SW480 (cell line): ENCODE measurements at regions not wholly inside any gene's neighbourhood (a gene's known extent, or its start where the extent isn't known, plus 50 kb on each side); places are given as distances from the start of the nearest gene placed in this dataset.
"Not testable (repeated sequence)": the region's sequence is repeated elsewhere in the genome, so short reads cannot be mapped to it uniquely, and the experiment has no call there.

ENCODE experiments used
- DNase-seq: peaks from one replicate; pipeline ENCODE4 v3.0.0-alpha.2; 2016; ENCODE audit warnings: low spot score

DNA sequence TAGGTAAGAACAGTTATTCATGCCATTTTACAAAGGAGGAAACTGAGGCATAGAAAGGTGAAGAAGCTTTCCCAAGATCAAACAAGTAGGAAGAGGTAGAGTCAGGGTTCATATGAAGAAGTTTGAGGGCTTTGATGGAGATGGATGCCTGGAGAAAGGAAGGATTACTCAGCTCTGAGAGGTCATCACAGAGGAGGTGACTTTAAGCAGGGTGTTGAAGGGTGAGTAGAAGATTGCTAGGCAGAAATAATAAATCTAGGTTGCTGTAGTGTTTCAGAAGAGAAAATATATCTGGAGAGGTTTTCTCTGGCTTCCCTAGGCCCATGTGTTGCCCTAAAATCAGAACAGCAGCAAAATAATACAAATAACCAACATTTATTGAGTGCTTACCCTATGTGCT, 196.3 kb downstream of the PALM2AKAP2 start:
- DNase-seq: no peak

GRCh38 chr9:109977521-109977920, 197.5 kb downstream of the PALM2AKAP2 start:
- DNase-seq: no peak

DNA sequence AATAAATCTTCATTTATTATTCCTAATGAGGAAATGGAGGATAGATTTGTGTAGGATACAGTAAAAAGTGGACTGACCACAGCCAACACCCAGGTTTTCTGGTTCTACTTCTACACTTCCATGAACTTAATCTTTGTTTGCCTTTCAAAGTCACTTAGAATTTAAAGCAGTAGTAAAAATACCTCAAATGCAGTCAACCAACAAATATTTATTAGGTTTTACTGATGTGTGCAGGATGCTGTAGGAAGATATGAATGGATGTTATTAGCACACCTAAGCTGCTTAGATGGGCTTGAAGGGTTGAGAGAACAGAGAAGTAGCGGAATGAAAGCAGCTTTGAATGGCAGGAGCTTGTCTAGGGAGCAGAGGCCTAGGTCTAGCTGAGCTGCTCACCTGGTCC, 201.1 kb downstream of the PALM2AKAP2 start:
- DNase-seq: peak; percentile 7

GRCh38 chr9:109986521-109986991, 206.6 kb downstream of the PALM2AKAP2 start:
- no peak for DNase-seq

GRCh38 chr9:109989296-109989695, 209.3 kb downstream of the PALM2AKAP2 start:
- DNase-seq: no peak

DNA sequence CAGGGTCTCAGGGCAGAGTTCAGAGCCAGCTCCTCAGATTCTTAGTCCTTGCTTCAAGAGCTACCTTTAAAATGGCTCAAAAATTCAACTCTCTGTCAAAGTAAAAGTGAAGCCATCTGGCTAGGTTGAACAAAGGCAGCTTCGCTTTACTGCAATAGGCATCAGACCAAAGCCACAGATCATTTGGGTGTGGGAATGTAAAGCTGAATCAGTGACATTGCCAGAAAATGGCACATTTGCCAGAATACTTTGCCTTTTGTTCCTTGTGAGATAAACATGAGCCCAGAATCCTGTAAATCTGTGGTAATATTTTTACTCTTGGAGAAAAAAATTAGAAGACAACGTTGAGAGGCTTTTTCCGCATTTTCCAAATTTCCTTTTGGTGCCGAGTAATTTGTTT, 210.5 kb downstream of the PALM2AKAP2 start:
- no peak for DNase-seq

- no peak for DNase-seq
Observed at GRCh38 chr9:109992293-109992692, 212.3 kb downstream of the PALM2AKAP2 start.

DNA sequence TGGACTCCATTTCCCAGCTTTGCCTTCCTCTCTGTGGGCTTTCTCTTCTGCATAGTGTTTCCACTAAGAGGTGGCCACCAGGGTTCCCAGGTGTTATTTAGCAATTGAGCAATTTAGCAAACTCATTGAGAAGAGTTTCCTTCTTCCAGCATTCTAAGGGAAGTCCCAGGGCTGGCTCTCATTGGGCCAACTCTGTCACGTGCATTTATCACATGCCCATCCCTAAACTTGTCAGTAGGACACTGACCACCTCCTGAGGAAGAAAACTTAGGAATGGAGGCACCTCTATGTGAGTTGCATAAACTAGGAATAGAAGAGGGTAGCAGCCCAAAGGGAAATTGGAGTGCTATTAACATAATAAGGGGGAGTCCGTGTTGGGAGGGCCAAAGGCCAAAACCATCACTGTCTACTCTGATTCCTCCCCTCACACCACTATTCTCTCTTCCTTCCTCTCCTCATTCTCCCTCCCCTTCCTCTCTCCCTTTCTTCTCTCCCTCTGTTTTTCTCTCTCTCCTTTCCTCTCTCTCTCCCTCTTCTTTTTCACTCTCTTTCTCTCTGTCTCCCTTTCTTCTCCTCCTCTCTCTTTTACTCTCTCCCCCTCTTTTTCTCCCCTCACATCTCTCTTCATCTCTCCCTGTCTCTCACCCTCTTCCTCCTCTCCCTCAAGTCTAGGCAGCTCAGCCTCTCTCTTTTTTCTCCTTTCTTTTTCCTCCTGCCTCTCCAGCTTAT, 213.4 kb downstream of the PALM2AKAP2 start:
- no peak for DNase-seq

GRCh38 chr9:109994141-109994540, 213.8 kb downstream of the C9orf152 start:
- no peak for DNase-seq

GRCh38 chr9:109996936-109997580, 210.9 kb downstream of the C9orf152 start:
- DNase-seq: no peak

DNA sequence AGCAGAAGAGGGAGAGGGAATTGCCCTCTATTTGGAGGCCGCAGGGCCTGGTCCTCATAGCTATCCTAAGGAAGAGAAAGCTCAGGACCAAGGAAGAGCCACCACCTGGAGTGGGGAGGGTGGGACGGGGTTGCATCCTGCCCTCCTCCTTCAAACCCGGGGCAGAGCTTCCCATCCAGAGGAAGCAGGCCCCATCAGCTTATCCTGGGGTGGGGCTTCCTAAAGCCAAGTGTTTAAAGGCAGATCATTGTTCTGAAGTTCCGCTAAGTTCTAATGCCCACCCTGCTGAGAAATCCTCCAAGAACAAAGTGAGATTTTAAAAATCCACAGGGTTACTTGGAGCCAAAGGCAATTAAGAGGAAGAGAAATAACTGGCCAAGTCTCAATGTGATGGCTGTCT, 210.3 kb downstream of the C9orf152 start:
- DNase-seq: no peak

- not testable (repeated sequence) for DNase-seq
Observed at GRCh38 chr9:110005521-110005920, 202.4 kb downstream of the C9orf152 start.

DNA sequence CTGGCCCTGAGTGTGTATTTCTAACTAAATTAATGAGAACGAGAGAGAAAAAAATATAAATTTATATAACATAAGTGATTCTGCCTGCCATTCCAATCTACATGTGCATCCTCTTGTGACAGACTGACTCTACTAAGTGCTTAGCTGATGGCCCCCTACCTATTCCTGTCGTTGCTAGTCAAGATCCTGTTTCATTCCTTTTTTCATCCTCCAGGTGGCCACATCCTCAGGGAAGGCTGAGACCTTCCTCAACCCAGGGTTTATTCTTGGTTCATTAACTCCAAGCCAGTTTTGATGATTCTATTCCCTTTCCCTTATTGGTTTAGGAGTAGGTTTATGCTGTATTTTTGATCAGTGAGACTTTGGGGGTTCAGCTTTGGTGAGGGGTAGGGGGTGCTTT, 201.3 kb downstream of the C9orf152 start:
- DNase-seq: no peak

DNA sequence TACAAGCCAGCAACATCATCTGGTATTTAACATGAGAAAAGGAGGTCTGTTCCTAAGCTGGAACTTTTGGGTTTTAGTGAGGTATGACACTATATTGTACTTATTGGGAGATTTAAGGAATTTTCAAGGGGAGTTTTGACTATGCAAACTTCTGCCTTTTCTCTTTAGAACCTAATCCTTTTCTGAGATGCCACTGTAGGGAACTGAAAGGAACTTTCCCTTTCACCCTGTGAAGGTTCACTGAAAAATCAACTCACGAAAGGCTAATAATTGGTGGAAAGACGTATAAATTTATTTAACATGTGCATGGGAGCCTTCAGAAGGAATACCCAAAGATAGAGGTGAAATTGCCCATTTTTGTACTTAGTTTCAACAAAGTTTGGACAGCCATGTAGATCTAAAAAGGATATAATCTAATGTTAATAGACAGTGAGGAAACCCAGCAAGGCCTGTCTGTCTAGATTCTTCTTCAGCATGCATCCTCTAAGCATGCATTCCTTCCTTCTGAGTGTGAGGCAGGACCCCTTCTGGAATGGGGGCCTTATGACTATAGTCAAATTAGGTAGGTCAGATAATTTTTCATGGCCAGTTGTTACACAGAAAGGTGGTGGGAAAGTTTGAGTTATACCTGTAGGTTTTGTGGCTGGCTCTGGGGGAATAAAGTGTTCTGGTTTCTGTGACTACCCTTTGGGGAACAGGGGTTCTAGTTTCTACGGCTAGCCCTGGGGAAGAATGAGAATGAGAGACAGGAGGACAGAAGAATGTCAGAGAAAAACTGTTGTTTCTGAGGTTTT, 200.3 kb downstream of the C9orf152 start:
- DNase-seq: no peak

DNA sequence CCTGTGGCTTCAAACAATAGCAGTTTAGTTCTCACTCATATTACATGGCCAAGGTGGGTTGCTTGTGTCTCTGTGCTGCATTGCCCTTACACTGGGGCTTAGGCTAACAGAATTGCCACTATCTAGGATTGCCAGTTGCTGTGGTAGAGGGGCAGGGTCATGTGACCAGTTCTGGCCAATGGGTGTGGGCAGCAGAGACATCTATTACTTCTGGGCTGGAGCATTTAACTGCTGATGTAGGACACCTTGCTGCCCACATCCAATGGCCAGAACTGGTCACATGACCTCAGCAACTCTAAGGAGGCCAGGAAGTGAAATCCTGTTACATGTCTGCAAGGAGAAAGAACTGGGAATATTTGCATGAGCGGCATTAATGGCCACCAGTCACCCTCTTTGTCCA, 199.3 kb downstream of the C9orf152 start:
- no peak for DNase-seq

DNA sequence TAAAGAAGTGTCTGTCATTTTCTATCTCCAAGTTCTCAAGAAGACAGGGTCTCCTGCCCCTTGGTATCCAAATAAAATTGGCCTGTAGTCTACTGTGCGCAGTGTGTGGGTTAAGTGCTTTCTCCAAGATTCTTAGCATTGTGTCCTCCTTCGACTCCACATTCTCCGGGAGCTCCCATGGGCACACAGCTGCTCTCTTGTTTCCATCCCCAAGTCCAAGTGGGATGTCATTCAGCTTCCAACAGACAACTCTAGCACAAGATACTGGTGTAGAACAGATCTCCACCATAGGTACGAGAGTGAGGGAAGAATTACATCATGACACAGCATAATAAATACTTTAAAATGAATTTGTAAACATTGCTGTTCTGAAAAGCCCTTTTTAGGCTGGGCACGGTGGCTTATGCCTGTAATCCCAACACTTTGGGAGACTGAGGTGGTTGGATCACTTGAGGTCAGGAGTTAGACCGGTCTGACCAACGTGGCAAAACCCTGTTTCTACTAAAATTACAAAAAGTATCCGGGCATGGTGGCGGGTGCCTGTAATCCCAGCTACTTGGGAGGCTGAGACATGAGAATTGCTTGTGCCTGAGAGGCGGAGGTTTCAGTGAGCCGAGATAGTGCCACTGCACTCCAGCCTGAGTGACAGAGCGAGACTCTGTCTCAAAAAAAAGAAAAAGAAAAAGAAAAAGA, 196.2 kb downstream of the C9orf152 start:
- DNase-seq: no peak

- no peak for DNase-seq
Observed at GRCh38 chr9:110013064-110013463, 194.9 kb downstream of the C9orf152 start.

GRCh38 chr9:110015759-110016158, 192.2 kb downstream of the C9orf152 start:
- peak; percentile 34 for DNase-seq

DNA sequence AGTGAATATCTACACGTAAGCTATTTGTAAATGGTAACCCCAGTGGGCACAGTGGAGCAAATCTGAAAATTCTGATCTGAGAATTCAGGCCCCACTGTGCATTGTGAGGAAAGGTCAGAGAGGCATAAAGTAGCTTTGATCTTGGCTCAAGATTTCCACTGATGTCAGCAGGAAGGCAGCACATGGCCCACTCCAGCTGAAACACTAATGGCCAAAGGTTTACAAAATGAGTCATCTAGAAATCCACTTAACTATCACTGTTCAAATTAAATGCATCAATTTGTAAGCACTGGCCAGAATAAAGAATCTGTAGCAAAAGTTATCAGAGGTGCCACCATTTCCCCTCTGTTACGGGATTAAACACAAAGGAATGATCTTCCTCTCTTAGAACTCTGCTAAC, 191.6 kb downstream of the C9orf152 start:
- peak; percentile 26 for DNase-seq

DNA sequence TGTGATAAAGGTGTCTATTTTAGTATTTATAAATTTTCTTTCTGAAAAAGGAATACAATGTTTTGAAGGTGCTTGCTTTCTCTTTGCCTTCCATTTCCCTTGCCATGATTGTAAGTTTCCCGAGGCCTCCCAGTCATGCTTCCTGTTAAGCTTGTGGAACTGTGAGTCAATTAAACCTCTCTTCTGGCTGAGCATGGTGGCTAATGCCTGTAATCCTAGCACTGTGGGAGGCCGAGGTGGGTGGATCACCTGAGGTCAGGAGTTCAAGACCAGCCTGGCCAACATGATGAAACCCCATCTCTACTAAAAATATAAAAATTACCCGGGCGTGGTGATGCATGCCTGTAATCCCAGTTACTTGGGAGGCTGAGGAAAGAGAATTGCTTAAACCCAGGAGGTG, 187.7 kb downstream of the C9orf152 start:
- DNase-seq: not testable (repeated sequence)

DNA sequence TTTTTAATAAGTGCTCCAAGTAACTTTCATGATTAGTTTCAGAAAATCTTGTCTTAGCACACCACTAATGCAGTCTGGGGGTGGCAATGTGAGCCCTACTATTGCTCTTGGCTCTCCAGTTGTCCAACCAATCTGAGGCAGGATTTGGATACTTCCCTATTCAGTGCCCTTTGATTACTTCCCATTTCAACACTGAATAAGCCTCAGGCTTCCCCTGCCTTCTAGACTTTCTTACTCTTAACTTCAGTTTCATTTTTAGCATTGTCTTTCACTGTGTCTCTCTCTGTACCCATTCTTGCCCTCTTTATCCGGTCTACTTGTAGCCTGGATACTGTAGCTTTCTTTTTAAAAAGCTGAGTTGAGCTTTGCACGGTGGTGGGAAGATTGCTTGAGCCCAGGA, 186.1 kb downstream of the C9orf152 start:
- no peak for DNase-seq

DNA sequence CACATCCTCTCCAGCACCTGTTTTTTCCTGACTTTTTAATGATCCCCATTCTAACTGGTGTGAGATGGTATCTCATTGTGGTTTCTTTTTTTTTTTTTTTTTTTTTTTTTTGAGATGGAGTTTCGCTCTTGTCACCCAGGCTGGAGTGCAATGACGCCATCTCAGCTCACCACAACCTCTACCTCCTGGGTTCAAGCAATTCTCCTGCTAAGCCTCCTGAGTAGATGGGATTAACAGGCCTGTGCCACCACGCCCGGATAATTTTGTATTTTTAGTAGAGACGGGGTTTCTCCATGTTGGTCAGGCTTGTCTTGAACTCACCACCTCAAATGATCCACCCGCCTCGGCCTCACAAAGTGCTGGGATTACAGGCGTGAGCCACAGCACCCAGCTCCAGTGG, 184.7 kb downstream of the C9orf152 start:
- not testable (repeated sequence) for DNase-seq
